ENCODE measurements at regions not wholly inside any gene's neighbourhood (a gene's known extent, or its start where the extent isn't known, plus 50 kb on each side); places are given as distances from the start of the nearest gene placed in this dataset.
"Not testable (repeated sequence)": the region's sequence is repeated elsewhere in the genome, so short reads cannot be mapped to it uniquely, and the experiment has no call there.

DNA sequence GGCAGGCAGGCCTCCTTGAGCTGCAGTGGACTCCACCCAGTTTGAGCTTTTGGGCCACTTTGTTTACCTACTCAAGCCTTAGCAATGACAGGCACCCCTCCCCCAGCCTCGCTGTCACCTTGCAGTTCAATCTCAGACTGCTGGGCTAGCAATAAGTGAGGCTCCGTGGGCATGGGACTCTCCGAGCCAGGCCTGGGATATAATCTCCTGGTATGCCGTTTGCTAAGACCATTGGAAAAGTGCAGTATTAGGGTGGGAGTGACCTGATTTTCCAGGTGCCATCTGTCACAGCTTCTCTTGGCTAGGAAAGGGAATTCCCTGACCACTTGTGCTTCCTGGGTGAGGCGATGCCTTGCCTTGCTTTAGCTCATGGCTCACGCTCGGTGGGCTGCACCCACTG is 648.6 kb downstream of the DIPK2A start:
- not testable (repeated sequence) for H3K27ac ChIP-seq (ENCODE audit: low read length); H3K4me1 ChIP-seq (ENCODE audit: control insufficient read depth in 1 of 2, insufficient read depth in 2 of 2, low read length in 2 of 2); H3K36me3 ChIP-seq (ENCODE audit: control insufficient read depth in 1 of 2, insufficient read depth in 2 of 2, low read length in 2 of 2); H3K4me3 ChIP-seq (ENCODE audit: low read depth in 1 of 2, low read length in 2 of 2); H3K27me3 ChIP-seq (ENCODE audit: low read depth, low read length); H3K9me3 ChIP-seq (ENCODE audit: control insufficient read depth in 1 of 2, low read length in 2 of 2)

DNA sequence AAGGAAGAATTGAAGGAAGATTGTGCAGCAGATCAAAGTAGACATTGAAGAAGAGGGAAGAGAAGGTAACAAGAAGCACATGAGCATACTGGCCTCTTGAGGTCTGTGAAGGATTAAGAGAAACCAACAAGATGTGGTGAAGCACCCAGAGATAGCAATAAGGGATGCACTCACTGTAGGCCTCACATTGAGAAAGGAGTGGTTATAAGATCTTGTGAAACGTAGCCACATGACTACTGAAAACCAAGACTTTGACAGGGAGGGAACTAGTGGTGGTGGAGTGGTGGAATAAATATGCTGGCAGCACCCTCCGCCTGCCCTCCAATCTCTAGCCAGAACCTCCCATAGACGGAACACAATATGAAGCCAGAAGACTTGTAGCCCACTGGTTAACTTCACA is 651.2 kb downstream of the DIPK2A start:
- no peak overlapping the region for H3K27ac ChIP-seq (ENCODE audit: low read length)
- H3K4me3 ChIP-seq (ENCODE audit: low read depth in 1 of 2, low read length in 2 of 2): no peak overlapping the region
- no peaks in the 10 kb centered on the region for H3K36me3 ChIP-seq (ENCODE audit: control insufficient read depth in 1 of 2, insufficient read depth in 2 of 2, low read length in 2 of 2)
- no peaks in the 10 kb centered on the region for H3K27me3 ChIP-seq (ENCODE audit: low read depth, low read length)
- no peaks in the 10 kb centered on the region for H3K4me1 ChIP-seq (ENCODE audit: control insufficient read depth in 1 of 2, insufficient read depth in 2 of 2, low read length in 2 of 2)
- H3K9me3 ChIP-seq (ENCODE audit: control insufficient read depth in 1 of 2, low read length in 2 of 2): no peaks in the 10 kb centered on the region

DNA sequence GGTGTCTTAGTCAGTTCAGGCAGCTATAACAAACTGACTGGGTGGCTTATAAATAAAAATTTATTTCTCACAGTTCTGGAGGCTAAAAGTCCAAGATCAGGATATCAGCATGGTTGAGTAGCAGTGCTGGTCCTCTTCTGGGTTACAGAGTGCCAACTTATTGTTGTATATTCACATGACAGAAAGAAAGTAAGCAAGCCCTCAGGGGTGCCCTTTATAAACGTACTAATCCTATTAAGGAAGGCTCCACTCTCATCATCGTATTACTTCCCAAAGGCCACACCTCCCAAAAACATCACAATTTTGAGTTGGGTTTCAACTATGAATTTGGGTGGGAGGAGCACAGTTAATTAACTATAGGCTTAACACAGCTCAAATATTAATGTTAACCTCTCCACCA is 653.0 kb downstream of the DIPK2A start:
- Histone ChIP-seq H3K4me3 (ENCODE audit: low read depth in 1 of 2, low read length in 2 of 2) (no peak overlapping the region), H3K9me3 (ENCODE audit: control insufficient read depth in 1 of 2, low read length in 2 of 2) (no peaks in the 10 kb centered on the region), H3K27ac (ENCODE audit: low read length) (no peak overlapping the region)

DNA sequence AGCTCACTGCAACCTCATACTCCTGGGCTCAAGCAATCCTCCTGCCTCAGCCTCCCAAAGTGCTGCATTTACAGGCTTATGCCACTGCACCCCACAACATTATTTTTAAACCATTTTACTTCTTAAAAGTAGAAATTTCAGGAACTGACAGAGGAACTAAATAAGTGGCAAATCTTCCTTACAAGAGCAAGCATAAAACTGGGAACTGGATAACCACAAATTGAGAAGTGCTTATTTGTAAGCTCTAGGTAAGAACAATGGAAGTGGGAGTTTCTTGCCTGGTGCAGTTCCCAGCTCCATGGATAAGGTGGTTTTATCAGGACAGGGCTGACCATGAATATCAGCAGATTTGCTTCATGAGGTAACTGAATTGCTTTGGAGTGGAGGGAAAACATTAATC is 655.2 kb downstream of the DIPK2A start:
- H3K9me3 ChIP-seq (ENCODE audit: control insufficient read depth in 1 of 2, low read length in 2 of 2): no peaks in the 10 kb centered on the region
- H3K27ac ChIP-seq (ENCODE audit: low read length): no peak overlapping the region
- H3K4me3 ChIP-seq (ENCODE audit: low read depth in 1 of 2, low read length in 2 of 2): no peak overlapping the region
- H3K36me3 ChIP-seq (ENCODE audit: control insufficient read depth in 1 of 2, insufficient read depth in 2 of 2, low read length in 2 of 2): no peaks in the 10 kb centered on the region
- H3K4me1 ChIP-seq (ENCODE audit: control insufficient read depth in 1 of 2, insufficient read depth in 2 of 2, low read length in 2 of 2): no peaks in the 10 kb centered on the region
- H3K27me3 ChIP-seq (ENCODE audit: low read depth, low read length): no peaks in the 10 kb centered on the region

More for the DNA sequence above, 653.0 kb downstream of the DIPK2A start:
- H3K27me3 ChIP-seq (ENCODE audit: low read depth, low read length): no peaks in the 10 kb centered on the region
- no peaks in the 10 kb centered on the region for H3K36me3 ChIP-seq (ENCODE audit: control insufficient read depth in 1 of 2, insufficient read depth in 2 of 2, low read length in 2 of 2)
- H3K4me1 ChIP-seq (ENCODE audit: control insufficient read depth in 1 of 2, insufficient read depth in 2 of 2, low read length in 2 of 2): no peaks in the 10 kb centered on the region

DNA sequence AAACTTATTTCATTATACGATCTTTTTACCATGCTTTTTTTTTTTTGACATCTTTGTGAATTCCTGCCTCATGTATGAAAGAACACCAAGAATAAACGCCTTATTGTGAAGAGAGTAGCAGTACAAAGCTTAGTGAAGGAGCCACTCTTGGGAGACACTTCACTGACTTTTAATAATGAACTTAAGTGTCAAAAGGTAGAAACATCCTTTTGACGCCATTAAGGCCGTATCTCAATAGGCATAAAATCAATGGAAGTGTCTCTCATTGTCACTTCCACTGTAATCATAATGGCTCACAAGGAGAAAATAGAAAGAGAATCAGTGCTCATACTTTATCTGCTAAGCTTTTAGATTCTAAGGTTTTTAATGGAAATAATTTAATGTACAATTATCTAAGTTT is 657.8 kb downstream of the DIPK2A start:
- no peak overlapping the region for H3K4me3 ChIP-seq (ENCODE audit: low read depth in 1 of 2, low read length in 2 of 2)
- H3K36me3 ChIP-seq (ENCODE audit: control insufficient read depth in 1 of 2, insufficient read depth in 2 of 2, low read length in 2 of 2): no peaks in the 10 kb centered on the region

DNA sequence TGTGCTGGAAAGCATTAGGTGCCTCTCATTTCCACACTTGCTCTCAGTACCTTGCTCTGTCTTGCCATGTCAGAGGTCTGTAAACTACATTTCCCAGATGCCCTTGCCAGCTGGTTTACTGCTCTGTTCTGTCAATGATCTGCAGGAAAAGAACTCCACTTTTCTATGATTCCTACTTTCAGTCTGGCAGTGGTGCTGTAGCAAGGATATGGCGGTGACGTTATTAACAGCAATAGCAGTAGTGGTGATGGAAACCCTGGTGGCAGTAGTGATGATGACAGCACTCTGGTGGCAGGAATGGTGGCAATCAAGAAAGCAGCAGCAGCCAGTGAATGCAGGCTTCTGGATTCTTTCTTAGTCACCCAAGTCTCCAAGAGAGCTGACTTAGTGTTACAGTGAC is 665.2 kb downstream of the DIPK2A start:
- Histone ChIP-seq H3K4me1 (ENCODE audit: control insufficient read depth in 1 of 2, insufficient read depth in 2 of 2, low read length in 2 of 2) (no peaks in the 10 kb centered on the region), H3K27me3 (ENCODE audit: low read depth, low read length) (no peaks in the 10 kb centered on the region), H3K27ac (ENCODE audit: low read length) (no peak overlapping the region), H3K4me3 (ENCODE audit: low read depth in 1 of 2, low read length in 2 of 2) (no peak overlapping the region), H3K36me3 (ENCODE audit: control insufficient read depth in 1 of 2, insufficient read depth in 2 of 2, low read length in 2 of 2) (no peaks in the 10 kb centered on the region), H3K9me3 (ENCODE audit: control insufficient read depth in 1 of 2, low read length in 2 of 2) (no peaks in the 10 kb centered on the region)

More for the DNA sequence above, 657.8 kb downstream of the DIPK2A start:
- no peaks in the 10 kb centered on the region for H3K9me3 ChIP-seq (ENCODE audit: control insufficient read depth in 1 of 2, low read length in 2 of 2)
- no peaks in the 10 kb centered on the region for H3K27me3 ChIP-seq (ENCODE audit: low read depth, low read length)
- H3K27ac ChIP-seq (ENCODE audit: low read length): no peak overlapping the region
- no peaks in the 10 kb centered on the region for H3K4me1 ChIP-seq (ENCODE audit: control insufficient read depth in 1 of 2, insufficient read depth in 2 of 2, low read length in 2 of 2)

DNA sequence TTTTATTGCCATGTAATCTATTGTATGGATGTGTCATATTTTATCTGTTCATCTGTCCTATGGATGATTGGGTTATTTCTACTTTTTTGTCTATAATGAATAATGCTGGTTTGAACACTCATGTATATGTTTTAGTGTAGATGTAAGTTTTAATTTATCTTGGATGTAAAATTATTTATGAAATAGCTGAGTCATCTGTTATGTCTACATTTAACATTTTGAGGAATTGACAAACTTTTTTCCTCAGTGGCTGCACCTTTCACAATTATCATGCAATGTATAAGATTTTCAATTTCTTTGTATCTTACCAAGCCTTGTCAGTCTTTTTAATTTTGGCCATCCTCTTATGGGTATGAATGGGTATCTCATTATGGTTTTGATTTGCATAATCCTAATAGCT is 666.4 kb downstream of the DIPK2A start:
- Histone ChIP-seq H3K36me3 (ENCODE audit: control insufficient read depth in 1 of 2, insufficient read depth in 2 of 2, low read length in 2 of 2) (no peaks in the 10 kb centered on the region), H3K9me3 (ENCODE audit: control insufficient read depth in 1 of 2, low read length in 2 of 2) (no peaks in the 10 kb centered on the region), H3K27me3 (ENCODE audit: low read depth, low read length) (no peaks in the 10 kb centered on the region)

DNA sequence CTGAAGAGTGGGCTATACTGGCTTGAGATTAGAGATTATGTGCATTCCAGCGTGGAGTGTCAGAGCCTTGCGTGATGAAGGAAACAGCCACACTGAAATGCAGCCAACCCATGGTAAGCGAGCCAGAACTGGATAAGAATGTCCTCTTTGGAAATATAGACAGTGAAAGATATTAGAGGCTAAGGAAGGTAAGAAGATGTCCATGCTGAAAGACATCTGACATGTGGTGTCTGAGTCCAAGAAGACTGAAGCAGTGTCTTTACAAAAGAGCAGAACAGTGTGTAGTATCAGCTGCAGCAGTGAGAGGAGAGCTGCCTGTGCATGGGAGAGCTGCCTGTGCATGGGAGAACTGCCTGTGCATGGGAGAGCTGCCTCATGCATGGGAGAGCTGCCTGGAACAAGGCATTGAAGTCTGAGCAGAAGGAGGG is 672.2 kb downstream of the DIPK2A start:
- no peaks in the 10 kb centered on the region for H3K27me3 ChIP-seq (ENCODE audit: low read depth, low read length)
- no peak overlapping the region for H3K27ac ChIP-seq (ENCODE audit: low read length)
- H3K4me3 ChIP-seq (ENCODE audit: low read depth in 1 of 2, low read length in 2 of 2): no peak overlapping the region
- no peaks in the 10 kb centered on the region for H3K9me3 ChIP-seq (ENCODE audit: control insufficient read depth in 1 of 2, low read length in 2 of 2)
- H3K4me1 ChIP-seq (ENCODE audit: control insufficient read depth in 1 of 2, insufficient read depth in 2 of 2, low read length in 2 of 2): peaks cover 0 to 3% of the 10 kb centered on the region in 2 donors
- no peaks in the 10 kb centered on the region for H3K36me3 ChIP-seq (ENCODE audit: control insufficient read depth in 1 of 2, insufficient read depth in 2 of 2, low read length in 2 of 2)

More for the DNA sequence above, 666.4 kb downstream of the DIPK2A start:
- Histone ChIP-seq H3K4me3 (ENCODE audit: low read depth in 1 of 2, low read length in 2 of 2) (no peak overlapping the region), H3K4me1 (ENCODE audit: control insufficient read depth in 1 of 2, insufficient read depth in 2 of 2, low read length in 2 of 2) (no peaks in the 10 kb centered on the region), H3K27ac (ENCODE audit: low read length) (no peak overlapping the region)

DNA sequence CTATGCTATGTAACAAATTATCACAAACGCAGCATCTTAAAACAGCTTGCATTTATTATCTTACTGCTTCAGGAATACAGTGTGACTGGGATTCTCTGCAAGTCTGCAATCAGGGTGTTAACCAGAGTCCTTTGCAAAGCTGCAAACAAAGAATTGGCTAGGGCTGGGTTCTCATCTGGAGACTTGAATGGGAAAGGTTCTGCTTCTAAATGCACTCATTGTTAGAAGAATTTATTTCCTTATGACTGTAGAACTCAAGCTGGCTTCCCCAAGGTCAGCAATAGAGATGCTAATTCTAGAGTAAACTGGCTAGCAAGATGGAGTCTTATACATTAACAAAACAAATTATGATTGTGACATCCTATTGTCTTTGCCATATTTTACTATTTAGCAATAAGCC is 673.7 kb downstream of the DIPK2A start:
- Histone ChIP-seq H3K4me3 (ENCODE audit: low read depth in 1 of 2, low read length in 2 of 2) (no peak overlapping the region), H3K36me3 (ENCODE audit: control insufficient read depth in 1 of 2, insufficient read depth in 2 of 2, low read length in 2 of 2) (no peaks in the 10 kb centered on the region), H3K27ac (ENCODE audit: low read length) (no peak overlapping the region), H3K4me1 (ENCODE audit: control insufficient read depth in 1 of 2, insufficient read depth in 2 of 2, low read length in 2 of 2) (peaks cover 0 to 3% of the 10 kb centered on the region in 2 donors), H3K9me3 (ENCODE audit: control insufficient read depth in 1 of 2, low read length in 2 of 2) (no peaks in the 10 kb centered on the region), H3K27me3 (ENCODE audit: low read depth, low read length) (no peaks in the 10 kb centered on the region)

DNA sequence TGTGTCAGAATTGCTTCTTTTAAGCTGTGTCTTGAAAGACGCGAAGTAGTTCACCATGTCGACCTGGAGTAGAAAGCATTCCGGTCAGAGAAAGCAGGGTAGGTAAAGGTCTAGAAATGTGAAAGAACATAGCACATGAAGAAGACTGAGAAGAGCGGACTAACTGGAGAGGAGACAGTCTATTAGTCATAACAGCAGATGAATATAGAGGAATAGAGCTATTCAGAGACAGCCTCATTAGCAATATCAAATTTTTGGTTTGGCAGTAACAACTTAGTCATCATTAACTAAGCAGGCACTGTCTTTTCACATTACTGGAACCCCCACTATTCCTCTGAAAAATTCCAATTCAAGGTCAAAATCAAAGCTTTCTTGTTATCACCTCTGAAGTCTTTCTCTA is 678.8 kb downstream of the DIPK2A start:
- Histone ChIP-seq H3K4me1 (ENCODE audit: control insufficient read depth in 1 of 2, insufficient read depth in 2 of 2, low read length in 2 of 2) (no peaks in the 10 kb centered on the region), H3K27me3 (ENCODE audit: low read depth, low read length) (no peaks in the 10 kb centered on the region), H3K9me3 (ENCODE audit: control insufficient read depth in 1 of 2, low read length in 2 of 2) (no peaks in the 10 kb centered on the region), H3K4me3 (ENCODE audit: low read depth in 1 of 2, low read length in 2 of 2) (no peak overlapping the region), H3K36me3 (ENCODE audit: control insufficient read depth in 1 of 2, insufficient read depth in 2 of 2, low read length in 2 of 2) (no peaks in the 10 kb centered on the region), H3K27ac (ENCODE audit: low read length) (no peak overlapping the region)

DNA sequence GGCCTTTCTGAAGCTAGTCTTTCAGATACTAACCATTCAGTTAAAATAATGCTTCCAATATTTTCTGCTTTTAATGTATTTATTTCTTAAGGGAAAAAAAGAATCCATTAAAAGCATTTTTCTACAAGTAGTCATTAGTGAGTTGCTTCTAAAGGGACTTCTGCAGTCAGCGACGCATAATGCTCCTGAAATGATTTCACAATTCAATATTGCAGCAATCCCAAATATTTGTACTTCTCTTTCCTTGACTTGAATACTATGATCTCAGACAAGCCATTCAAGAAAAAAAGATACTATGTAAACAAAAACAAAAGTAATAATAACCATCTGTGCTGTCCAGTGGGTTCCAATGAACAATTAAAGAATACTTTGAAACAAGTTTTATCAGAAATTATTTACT is 681.0 kb downstream of the DIPK2A start:
- Histone ChIP-seq H3K36me3 (ENCODE audit: control insufficient read depth in 1 of 2, insufficient read depth in 2 of 2, low read length in 2 of 2) (no peaks in the 10 kb centered on the region), H3K4me1 (ENCODE audit: control insufficient read depth in 1 of 2, insufficient read depth in 2 of 2, low read length in 2 of 2) (no peaks in the 10 kb centered on the region)

DNA sequence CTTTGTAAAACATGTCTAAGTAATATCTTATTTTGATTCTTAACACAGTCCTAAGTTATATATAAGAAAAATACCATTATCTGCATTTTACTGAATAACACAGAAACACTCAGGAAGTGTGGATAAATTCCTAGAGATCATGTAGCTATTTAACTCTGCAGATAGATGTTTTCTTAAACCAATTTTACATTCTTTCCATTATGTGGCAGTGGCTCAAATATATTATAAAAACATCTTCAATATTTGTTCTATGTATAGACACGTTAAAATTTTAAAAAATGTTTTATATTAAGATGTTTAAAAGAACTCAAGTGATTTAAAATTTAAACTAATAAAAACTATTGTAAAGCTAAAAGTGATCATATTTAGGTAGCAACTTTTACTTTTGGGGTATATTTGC is 683.8 kb downstream of the DIPK2A start:
- Histone ChIP-seq H3K4me3 (ENCODE audit: low read depth in 1 of 2, low read length in 2 of 2) (no peak overlapping the region), H3K36me3 (ENCODE audit: control insufficient read depth in 1 of 2, insufficient read depth in 2 of 2, low read length in 2 of 2) (no peaks in the 10 kb centered on the region), H3K27me3 (ENCODE audit: low read depth, low read length) (no peaks in the 10 kb centered on the region), H3K27ac (ENCODE audit: low read length) (no peak overlapping the region), H3K4me1 (ENCODE audit: control insufficient read depth in 1 of 2, insufficient read depth in 2 of 2, low read length in 2 of 2) (no peaks in the 10 kb centered on the region), H3K9me3 (ENCODE audit: control insufficient read depth in 1 of 2, low read length in 2 of 2) (no peaks in the 10 kb centered on the region)

More for the DNA sequence above, 681.0 kb downstream of the DIPK2A start:
- Histone ChIP-seq H3K27me3 (ENCODE audit: low read depth, low read length) (no peaks in the 10 kb centered on the region), H3K27ac (ENCODE audit: low read length) (no peak overlapping the region), H3K9me3 (ENCODE audit: control insufficient read depth in 1 of 2, low read length in 2 of 2) (no peaks in the 10 kb centered on the region), H3K4me3 (ENCODE audit: low read depth in 1 of 2, low read length in 2 of 2) (no peak overlapping the region)

Data from muscle layer of duodenum (tissue), 2 donors.